ENCODE measurements at regions not wholly inside any gene's neighbourhood (a gene's known extent, or its start where the extent isn't known, plus 50 kb on each side); places are given as distances from the start of the nearest gene placed in this dataset.

DNA sequence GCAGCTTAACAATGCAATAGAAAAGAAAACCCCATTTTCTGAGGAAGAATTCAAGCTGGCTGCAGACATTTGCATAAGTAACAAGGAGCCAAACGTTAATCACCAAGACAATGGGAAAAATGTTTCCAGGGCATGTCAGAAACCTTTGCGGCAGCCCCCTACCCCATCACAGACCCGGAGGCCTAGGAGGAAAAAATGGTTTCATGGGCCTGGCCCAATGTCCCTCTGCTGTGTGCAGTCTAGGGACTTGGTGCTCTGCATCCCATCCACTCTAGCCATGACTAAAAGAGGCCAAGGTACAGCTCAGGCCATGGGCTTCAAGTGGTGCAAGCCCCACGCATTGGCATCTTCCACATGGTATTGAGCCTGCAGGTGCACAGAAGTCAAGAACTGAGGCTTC, 147.0 kb upstream of the NR3C2 start:
- DNase-seq (ENCODE audit: low read depth) = no peak
- H3K4me3 ChIP-seq (ENCODE audit: low read depth, low read length) = no peak overlapping the region
- TF ChIP-seq, protein P1, sequence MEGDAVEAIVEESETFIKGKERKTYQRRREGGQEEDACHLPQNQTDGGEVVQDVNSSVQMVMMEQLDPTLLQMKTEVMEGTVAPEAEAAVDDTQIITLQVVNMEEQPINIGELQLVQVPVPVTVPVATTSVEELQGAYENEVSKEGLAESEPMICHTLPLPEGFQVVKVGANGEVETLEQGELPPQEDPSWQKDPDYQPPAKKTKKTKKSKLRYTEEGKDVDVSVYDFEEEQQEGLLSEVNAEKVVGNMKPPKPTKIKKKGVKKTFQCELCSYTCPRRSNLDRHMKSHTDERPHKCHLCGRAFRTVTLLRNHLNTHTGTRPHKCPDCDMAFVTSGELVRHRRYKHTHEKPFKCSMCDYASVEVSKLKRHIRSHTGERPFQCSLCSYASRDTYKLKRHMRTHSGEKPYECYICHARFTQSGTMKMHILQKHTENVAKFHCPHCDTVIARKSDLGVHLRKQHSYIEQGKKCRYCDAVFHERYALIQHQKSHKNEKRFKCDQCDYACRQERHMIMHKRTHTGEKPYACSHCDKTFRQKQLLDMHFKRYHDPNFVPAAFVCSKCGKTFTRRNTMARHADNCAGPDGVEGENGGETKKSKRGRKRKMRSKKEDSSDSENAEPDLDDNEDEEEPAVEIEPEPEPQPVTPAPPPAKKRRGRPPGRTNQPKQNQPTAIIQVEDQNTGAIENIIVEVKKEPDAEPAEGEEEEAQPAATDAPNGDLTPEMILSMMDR (IDR thresholded peaks at IDR 0.05; ENCODE audit: control insufficient read depth, extremely low read depth, insufficient read depth) = no peak

DNA sequence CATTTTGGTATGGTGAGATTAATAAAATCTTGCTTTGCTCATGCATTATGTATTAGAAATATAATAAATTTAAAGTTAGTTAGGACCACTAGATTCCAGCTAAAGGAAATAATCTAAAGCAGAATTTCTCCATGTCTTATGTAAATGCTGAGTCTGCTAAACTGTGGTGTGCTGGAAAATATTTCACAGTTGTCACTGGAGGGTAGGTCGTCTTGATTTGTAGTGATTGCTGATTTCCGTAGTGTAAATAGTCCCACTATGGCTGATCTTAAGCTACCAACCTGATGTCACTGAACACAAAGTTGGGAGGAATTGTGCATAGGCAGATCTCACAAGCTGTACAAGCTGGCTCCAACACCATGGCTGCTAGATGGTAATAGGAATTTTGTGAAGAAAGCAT, 133.4 kb upstream of the NR3C2 start:
- TF ChIP-seq, protein P1 (IDR thresholded peaks at IDR 0.05; ENCODE audit: control insufficient read depth, extremely low read depth, insufficient read depth) = no peak
- no peak for DNase-seq (ENCODE audit: low read depth)
- H3K4me3 ChIP-seq (ENCODE audit: low read depth, low read length) = no peak overlapping the region

DNA sequence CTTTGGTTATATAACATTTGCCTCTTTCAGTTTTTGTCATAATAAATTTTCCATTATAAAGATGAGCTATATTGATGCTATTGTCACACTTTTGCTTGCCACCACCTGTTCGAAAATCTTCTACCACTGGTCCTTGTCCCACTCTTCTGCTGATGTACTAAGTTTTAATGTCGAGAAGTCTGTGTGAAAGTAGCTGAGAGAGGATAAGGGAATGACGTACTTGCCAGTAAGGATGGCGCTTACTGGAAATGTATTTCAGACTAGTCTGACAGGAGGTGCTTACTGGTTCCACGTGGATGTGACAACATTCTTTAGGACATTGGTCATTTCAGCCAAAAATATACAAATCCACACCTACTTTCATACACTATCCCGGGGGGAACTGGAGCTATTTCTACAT, 132.7 kb upstream of the NR3C2 start:
- no peak overlapping the region for H3K4me3 ChIP-seq (ENCODE audit: low read depth, low read length)
- TF ChIP-seq, protein P1 (IDR thresholded peaks at IDR 0.05; ENCODE audit: control insufficient read depth, extremely low read depth, insufficient read depth) = no peak
- DNase-seq (ENCODE audit: low read depth) = no peak

DNA sequence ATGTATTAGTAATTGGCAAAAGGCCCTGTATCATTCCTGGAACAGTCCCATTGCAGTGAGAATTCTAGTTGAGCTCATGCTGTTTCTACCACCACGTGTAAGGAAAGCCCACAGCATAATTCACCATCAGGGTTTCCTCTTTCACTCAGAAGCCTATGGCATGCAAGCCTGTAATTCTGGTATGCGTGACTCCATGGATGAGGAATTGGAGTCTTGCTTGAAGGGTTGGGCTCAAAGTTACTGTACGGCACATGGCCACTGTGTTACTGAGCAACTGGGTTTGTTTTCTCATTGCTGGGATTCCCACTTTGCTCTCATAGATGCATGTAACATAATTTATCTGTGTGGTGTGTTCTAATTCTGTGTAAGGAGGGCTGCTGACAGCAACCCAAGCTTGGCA, 132.3 kb upstream of the NR3C2 start:
- no peak overlapping the region for H3K4me3 ChIP-seq (ENCODE audit: low read depth, low read length)
- TF ChIP-seq, protein P1 (IDR thresholded peaks at IDR 0.05; ENCODE audit: control insufficient read depth, extremely low read depth, insufficient read depth) = no peak
- no peak for DNase-seq (ENCODE audit: low read depth)

DNA sequence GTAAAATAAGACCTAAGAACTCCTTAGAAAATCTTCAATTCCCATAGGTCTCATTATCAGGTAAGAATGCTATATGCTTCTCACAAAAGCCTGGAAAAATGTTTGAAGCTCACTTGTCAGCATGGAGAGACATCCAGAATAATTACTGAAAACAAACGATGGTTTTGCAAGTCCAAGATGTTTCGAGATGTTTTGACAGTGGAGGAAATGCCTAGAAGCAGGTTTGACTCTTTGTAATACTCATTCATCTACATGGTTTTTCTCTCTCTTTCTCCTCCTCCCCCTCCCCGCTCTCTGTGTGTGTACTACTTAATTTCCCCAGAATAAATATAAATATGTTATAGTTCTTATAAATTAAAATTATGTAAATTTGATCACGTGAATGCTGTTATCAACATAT, 131.9 kb upstream of the NR3C2 start:
- no peak for DNase-seq (ENCODE audit: low read depth)
- TF ChIP-seq, protein P1 (IDR thresholded peaks at IDR 0.05; ENCODE audit: control insufficient read depth, extremely low read depth, insufficient read depth) = no peak

DNA sequence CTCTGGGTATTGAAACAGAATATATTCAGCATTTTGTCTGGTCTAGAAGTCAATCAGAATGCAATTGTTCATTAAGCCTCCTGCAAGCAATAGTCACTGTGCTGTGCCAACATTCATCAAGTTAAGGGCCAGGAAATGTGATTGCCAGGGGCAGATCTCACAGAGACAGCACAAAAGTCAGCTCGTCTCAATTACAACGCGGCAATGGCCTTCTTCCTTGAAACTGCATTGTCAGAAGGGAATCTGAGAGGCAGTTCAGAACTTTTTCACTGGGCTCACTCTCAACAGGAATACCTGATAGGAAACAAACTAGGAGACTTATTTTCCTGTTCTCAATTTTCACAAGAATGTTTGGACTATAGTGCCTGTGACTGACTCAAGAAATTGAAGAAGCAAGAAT, 131.1 kb upstream of the NR3C2 start:
- DNase-seq (ENCODE audit: low read depth) = no peak

More for the DNA sequence above, 131.9 kb upstream of the NR3C2 start:
- H3K4me3 ChIP-seq (ENCODE audit: low read depth, low read length) = no peak overlapping the region

DNA sequence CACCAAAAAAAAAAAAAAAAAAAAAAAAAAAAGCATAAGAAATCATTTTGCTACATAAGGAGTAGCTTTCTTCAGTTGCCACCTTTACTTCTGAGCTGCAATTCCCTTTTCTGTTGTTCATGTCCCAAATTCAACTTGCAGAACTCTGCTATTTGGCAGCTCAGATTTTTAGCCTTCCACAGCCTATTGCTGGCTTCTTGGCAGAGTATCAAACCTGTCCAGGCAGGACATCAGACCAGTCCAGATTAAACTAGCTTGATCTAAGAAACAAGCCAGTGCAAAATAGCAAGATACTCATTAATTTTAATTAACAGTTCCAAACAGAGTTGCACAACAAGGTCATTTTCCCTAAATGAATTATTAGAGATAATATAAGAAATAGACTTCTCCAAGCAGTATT, 123.6 kb upstream of the NR3C2 start:
- DNase-seq (ENCODE audit: low read depth) = peak; percentile 31
- TF ChIP-seq, protein P1 (IDR thresholded peaks at IDR 0.05; ENCODE audit: control insufficient read depth, extremely low read depth, insufficient read depth) = no peak
- H3K4me3 ChIP-seq (ENCODE audit: low read depth, low read length) = no peak overlapping the region

More for the DNA sequence above, 131.1 kb upstream of the NR3C2 start:
- H3K4me3 ChIP-seq (ENCODE audit: low read depth, low read length) = no peak overlapping the region
- TF ChIP-seq, protein P1 (IDR thresholded peaks at IDR 0.05; ENCODE audit: control insufficient read depth, extremely low read depth, insufficient read depth) = no peak

Measured in LNCaP clone FGC (cell line).